Activated T-helper 1 cell treated with anti-CD3 and anti-CD28 coated beads, Interleukin-12 subunit alpha, Interleukin-12 subunit beta, Interleukin-2, Interleukin-4 antibody, amounts not matched to agents 30 ng/mL and 10 ng/mL and 1 ng/mL, durations not matched to agents 14 hours and 24 hours and 36 hours (primary cell): ENCODE measurements at regions not wholly inside any gene's neighbourhood (a gene's known extent, or its start where the extent isn't known, plus 50 kb on each side); places are given as distances from the start of the nearest gene placed in this dataset.
A peak's percentile ranks its signal among the peaks of the same experiment; 100 is the strongest.

Source experiments
- DNase-seq: peaks from one replicate; pipeline ENCODE4 v3.0.0; 2021; ENCODE audit warnings: low spot score
- H3K27ac Mint-ChIP-seq: one replicate; pipeline ENCODE4 v1.8.0; 2021; ENCODE audit warnings: mild to moderate bottlenecking, mixed read lengths
- H3K27me3 Mint-ChIP-seq: one replicate; pipeline ENCODE4 v1.8.0; 2022; ENCODE audit warnings: mild to moderate bottlenecking, moderate library complexity, mixed read lengths; ENCODE audit not compliant: insufficient read depth
- H3K36me3 Mint-ChIP-seq: one replicate; pipeline ENCODE4 v1.8.0; 2021; ENCODE audit warnings: low read depth, mixed read lengths
- H3K4me1 Mint-ChIP-seq: one replicate; pipeline ENCODE4 v1.8.0; 2021; ENCODE audit warnings: low read depth, mixed read lengths
- H3K4me3 Mint-ChIP-seq: one replicate; pipeline ENCODE4 v1.8.0; 2021; ENCODE audit warnings: mild to moderate bottlenecking, moderate library complexity, mixed read lengths
- H3K9me3 Mint-ChIP-seq: one replicate; pipeline ENCODE4 v1.8.0; 2021; ENCODE audit warnings: mixed read lengths
- intact Hi-C: fragments of 100-400 bp; cut with micrococcal nuclease; formaldehyde crosslinking; loops from one replicate; pipeline ENCODE4 v1.15.1; 2024

DNA sequence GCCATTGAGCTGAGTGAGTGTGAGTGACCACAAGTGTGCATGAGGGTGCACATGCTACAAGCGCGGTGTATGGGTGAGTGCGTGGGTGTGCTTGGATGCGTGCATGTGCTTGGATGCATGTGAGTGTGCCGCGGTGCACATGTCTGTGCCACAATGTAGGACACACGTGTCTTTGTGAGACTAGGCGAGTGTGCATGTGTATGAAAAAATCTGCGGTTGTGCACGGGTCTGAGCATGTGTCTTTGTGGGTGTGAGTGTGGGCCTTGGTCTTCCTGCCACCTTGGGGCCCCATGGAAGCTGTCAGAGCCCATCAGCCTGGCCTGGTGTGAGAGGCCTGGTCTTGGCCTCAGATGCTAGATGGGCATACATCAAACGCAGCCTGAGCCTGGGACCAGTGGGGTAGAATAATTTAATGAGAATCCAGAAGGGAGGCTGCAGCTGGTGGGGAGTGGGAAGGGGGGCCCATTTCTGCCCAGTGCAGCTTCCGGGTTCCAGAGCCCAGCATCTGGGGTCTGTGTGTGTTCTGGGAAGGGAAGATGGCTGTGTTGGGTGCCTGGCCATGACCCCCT, 103.9 kb upstream of the SLC2A1 start:
- peaks cover 8% of the 10 kb centered on the region for H3K27me3 Mint-ChIP-seq
- peaks cover 1% of the 10 kb centered on the region for H3K36me3 Mint-ChIP-seq
- no peak overlapping the region for H3K4me3 Mint-ChIP-seq
- no peaks in the 10 kb centered on the region for H3K9me3 Mint-ChIP-seq
- H3K4me1 Mint-ChIP-seq, result peaks cover 21% of the 10 kb centered on the region
- H3K27ac Mint-ChIP-seq, result no peak overlapping the region
- intact Hi-C loops, result no loop called here
- DNase-seq, result no peak

GRCh38 chr1:43061757-43062156, 103.1 kb upstream of the SLC2A1 start:
- H3K4me1 Mint-ChIP-seq, result peaks cover 21% of the 10 kb centered on the region
- H3K9me3 Mint-ChIP-seq, result no peaks in the 10 kb centered on the region
- no peak overlapping the region for H3K4me3 Mint-ChIP-seq
- H3K36me3 Mint-ChIP-seq, result peaks cover 4% of the 10 kb centered on the region
- intact Hi-C loops, result no loop called here
- H3K27me3 Mint-ChIP-seq, result peaks cover 3% of the 10 kb centered on the region
- no peak overlapping the region for H3K27ac Mint-ChIP-seq
- no peak for DNase-seq

DNA sequence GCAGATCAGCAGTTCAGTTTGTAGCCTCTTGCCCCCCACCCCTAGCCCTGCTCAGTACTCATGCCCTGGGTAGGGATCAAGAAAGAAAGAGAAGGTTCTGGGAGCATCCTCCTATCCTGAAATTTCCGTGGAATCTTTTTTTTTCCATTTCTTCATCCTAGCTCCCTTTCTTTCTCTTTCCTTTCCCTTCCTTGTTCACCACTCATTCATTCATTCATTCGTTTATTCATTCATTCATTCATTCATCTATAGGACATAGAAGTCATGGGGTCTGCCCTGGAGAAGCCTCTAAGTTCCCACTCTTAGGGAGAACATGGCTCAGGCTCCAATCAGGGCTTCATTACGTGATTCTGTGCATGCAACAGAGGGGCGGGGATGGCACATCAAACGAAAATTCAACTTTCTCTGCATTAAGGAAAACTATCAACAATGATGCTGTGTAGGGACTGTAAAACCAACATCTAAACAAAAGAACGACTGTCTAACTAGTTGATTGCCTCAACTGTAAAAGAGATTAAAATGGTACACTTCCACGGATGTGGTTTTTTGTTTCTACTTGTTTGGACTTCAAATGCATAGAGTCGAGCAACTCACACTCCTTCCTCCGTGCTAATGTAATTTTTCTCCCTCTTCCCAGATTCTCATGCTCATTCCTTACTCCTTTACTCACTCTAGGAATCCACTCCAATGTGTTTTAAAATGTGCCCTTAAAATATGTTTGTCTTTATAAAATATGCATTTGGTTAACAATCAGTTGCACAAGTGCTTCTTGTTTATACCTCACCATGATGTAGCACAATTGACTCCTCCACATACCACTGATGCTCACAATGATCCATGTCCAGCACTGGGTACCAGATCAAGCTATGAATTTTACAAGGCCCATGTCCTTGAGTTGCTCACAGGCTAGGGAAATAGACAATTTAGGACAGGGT, 101.2 kb upstream of the SLC2A1 start:
- no peaks in the 10 kb centered on the region for H3K27me3 Mint-ChIP-seq
- no peak for DNase-seq
- intact Hi-C loops, result no loop called here
- H3K27ac Mint-ChIP-seq, result no peak overlapping the region
- peaks cover 21% of the 10 kb centered on the region for H3K4me1 Mint-ChIP-seq
- H3K36me3 Mint-ChIP-seq, result peaks cover 4% of the 10 kb centered on the region
- H3K9me3 Mint-ChIP-seq, result no peaks in the 10 kb centered on the region
- H3K4me3 Mint-ChIP-seq, result no peak overlapping the region

- peak; percentile 11 for DNase-seq
- peak overlapping the region; percentile 31 for H3K27ac Mint-ChIP-seq
- H3K27me3 Mint-ChIP-seq, result no peaks in the 10 kb centered on the region
- peak overlapping the region; percentile 17 for H3K4me3 Mint-ChIP-seq
- H3K9me3 Mint-ChIP-seq, result no peaks in the 10 kb centered on the region
- peaks cover 21% of the 10 kb centered on the region for H3K4me1 Mint-ChIP-seq
- intact Hi-C loops, result no loop called here
- peaks cover 4% of the 10 kb centered on the region for H3K36me3 Mint-ChIP-seq
These were observed 100.1 kb upstream of the SLC2A1 start for GRCh38 chr1:43058545-43059360.

GRCh38 chr1:43058056-43058455, 99.4 kb upstream of the SLC2A1 start:
- intact Hi-C loops, result no loop called here
- DNase-seq, result no peak
- Mint-ChIP-seq H3K36me3 (peaks cover 4% of the 10 kb centered on the region), H3K27ac (peak overlapping the region; percentile 31), H3K27me3 (no peaks in the 10 kb centered on the region), H3K4me1 (peaks cover 21% of the 10 kb centered on the region), H3K9me3 (no peaks in the 10 kb centered on the region), H3K4me3 (no peak overlapping the region)

- no peak overlapping the region for H3K4me3 Mint-ChIP-seq
- H3K36me3 Mint-ChIP-seq, result peaks cover 4% of the 10 kb centered on the region
- peak overlapping the region; percentile 7 for H3K27ac Mint-ChIP-seq
These were observed 98.9 kb upstream of the SLC2A1 start for GRCh38 chr1:43057567-43057966.

GRCh38 chr1:43056981-43057391, 98.3 kb upstream of the SLC2A1 start:
- intact Hi-C loops, result no loop called here
- Mint-ChIP-seq H3K4me1 (peaks cover 21% of the 10 kb centered on the region), H3K9me3 (no peaks in the 10 kb centered on the region), H3K27ac (no peak overlapping the region), H3K36me3 (peaks cover 4% of the 10 kb centered on the region), H3K27me3 (no peaks in the 10 kb centered on the region), H3K4me3 (no peak overlapping the region)
- DNase-seq, result no peak

More at GRCh38 chr1:43057567-43057966, 98.9 kb upstream of the SLC2A1 start:
- Mint-ChIP-seq H3K9me3 (no peaks in the 10 kb centered on the region), H3K27me3 (no peaks in the 10 kb centered on the region), H3K4me1 (peaks cover 21% of the 10 kb centered on the region)
- no peak for DNase-seq
- intact Hi-C loops, result no loop called here

GRCh38 chr1:43056460-43056859, 97.8 kb upstream of the SLC2A1 start:
- intact Hi-C loops, result no loop called here
- Mint-ChIP-seq H3K36me3 (peaks cover 4% of the 10 kb centered on the region), H3K9me3 (no peaks in the 10 kb centered on the region), H3K4me3 (no peak overlapping the region), H3K27ac (no peak overlapping the region), H3K27me3 (no peaks in the 10 kb centered on the region), H3K4me1 (peaks cover 21% of the 10 kb centered on the region)
- no peak for DNase-seq

DNA sequence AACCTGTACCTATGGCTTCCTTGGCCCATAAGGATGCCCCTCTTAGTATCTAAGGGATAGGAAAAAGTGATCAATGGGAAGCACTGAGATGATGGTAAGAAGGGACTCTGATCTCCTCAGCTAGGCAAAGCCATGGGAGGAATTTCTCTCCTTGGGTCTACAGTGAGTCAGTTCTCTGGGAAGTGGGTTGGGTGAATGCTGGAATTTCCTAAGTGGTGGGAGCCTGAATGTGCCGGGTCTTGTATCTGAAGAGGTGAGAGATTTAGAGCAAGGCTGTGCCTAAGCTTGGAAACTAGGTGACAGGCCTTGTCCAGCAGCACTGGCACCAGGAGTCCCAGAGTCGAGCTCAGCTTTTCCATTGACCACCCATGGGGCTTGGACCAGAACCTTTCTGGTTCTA, 96.3 kb upstream of the SLC2A1 start:
- Mint-ChIP-seq H3K27me3 (no peaks in the 10 kb centered on the region), H3K4me1 (peaks cover 21% of the 10 kb centered on the region), H3K27ac (no peak overlapping the region), H3K36me3 (peaks cover 4% of the 10 kb centered on the region), H3K9me3 (no peaks in the 10 kb centered on the region), H3K4me3 (no peak overlapping the region)
- intact Hi-C loops, result no loop called here
- DNase-seq, result no peak

DNA sequence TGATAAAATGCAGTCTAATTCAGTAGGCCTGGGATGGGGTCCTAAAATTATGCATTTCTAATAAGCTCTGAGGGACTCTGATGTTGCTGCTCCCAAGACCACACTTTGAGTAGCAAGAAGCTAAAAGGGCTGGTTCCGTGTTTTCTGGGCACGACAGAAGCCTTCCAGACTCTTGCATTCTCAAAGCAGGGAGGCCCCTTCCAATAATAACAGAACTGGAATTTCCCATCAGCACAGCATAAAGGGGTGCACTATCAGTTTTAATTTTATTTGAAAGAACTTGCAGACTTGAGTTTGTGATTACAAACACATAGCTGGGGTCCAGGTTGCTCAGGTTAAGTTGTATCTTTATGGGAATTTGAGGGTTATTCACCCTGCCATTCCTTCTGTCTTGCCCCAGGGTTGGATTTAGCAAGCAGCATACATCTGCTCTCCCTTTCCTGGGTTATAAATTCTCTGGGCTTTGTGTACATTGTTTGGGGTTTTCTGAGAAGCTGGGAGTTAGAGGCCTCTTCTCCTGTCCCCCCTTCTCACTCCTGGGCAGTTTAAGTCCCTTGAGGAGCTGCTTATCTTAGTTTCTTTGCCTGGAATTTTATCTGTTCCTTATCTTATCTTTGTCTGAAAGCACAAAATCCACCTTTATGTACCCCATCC, 94.2 kb upstream of the SLC2A1 start:
- H3K27ac Mint-ChIP-seq, result no peak overlapping the region
- H3K36me3 Mint-ChIP-seq, result peaks cover 4% of the 10 kb centered on the region
- H3K4me3 Mint-ChIP-seq, result no peak overlapping the region
- H3K27me3 Mint-ChIP-seq, result no peaks in the 10 kb centered on the region
- peaks cover 11% of the 10 kb centered on the region for H3K4me1 Mint-ChIP-seq
- no peak for DNase-seq
- intact Hi-C loops, result no loop called here
- no peaks in the 10 kb centered on the region for H3K9me3 Mint-ChIP-seq

DNA sequence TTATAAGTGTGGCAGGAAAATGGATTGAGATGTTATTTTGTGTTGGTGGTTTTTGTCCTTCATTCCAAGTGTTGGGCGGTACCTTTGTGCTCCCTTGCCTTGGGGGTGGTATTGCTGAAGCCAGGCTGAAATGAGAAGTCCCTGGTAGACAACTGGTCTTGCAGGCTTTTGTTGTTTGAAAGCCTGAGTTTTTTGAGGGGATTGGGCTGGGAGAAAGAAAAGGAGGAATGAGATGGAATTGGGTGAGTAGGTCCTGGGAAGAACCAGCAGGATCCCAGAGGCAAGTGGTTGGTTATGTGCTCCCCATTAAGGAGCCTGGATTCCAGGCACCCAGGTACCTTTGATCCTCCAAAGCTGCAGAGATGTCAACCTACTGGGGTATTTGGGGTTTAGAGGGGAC, 93.7 kb upstream of the SLC2A1 start:
- Mint-ChIP-seq H3K27me3 (no peaks in the 10 kb centered on the region), H3K4me3 (no peak overlapping the region), H3K36me3 (no peaks in the 10 kb centered on the region), H3K9me3 (no peaks in the 10 kb centered on the region), H3K4me1 (peaks cover 5% of the 10 kb centered on the region), H3K27ac (no peak overlapping the region)
- intact Hi-C loops, result no loop called here
- no peak for DNase-seq

- DNase-seq, result no peak
- no peak overlapping the region for H3K4me3 Mint-ChIP-seq
- H3K27me3 Mint-ChIP-seq, result peaks cover 2% of the 10 kb centered on the region
- no peaks in the 10 kb centered on the region for H3K36me3 Mint-ChIP-seq
- intact Hi-C loops, result no loop called here
- no peak overlapping the region for H3K27ac Mint-ChIP-seq
- H3K4me1 Mint-ChIP-seq, result peaks cover 5% of the 10 kb centered on the region
- H3K9me3 Mint-ChIP-seq, result no peaks in the 10 kb centered on the region
These were observed 90.8 kb upstream of the SLC2A1 start for GRCh38 chr1:43049481-43049880.
